ENCODE measurements at regions not wholly inside any gene's neighbourhood (a gene's known extent, or its start where the extent isn't known, plus 50 kb on each side); places are given as distances from the start of the nearest gene placed in this dataset.

- Histone ChIP-seq H3K27me3 (no peaks in the 10 kb centered on the region), H3K27ac (no peak overlapping the region), H3K4me3 (no peak overlapping the region), H3K36me3 (no peaks in the 10 kb centered on the region), H3K4me1 (ENCODE audit: insufficient read depth) (no peaks in the 10 kb centered on the region), H3K9me3 (no peaks in the 10 kb centered on the region)
- TF ChIP-seq EP300 (IDR thresholded peaks at IDR 0.05): no peak
- TF ChIP-seq POLR2A (IDR thresholded peaks at IDR 0.05): no peak
- no peak for TF ChIP-seq CTCF (IDR thresholded peaks at IDR 0.05)
- no peak for DNase-seq
- intact Hi-C loops (cut with DNase I): no loop called here
Measured at GRCh38 chr3:187995043-187995400, 158.9 kb upstream of the LPP start.

GRCh38 chr3:187995667-187996066, 158.3 kb upstream of the LPP start:
- Histone ChIP-seq H3K36me3 (no peaks in the 10 kb centered on the region), H3K27me3 (no peaks in the 10 kb centered on the region), H3K4me1 (ENCODE audit: insufficient read depth) (no peaks in the 10 kb centered on the region), H3K4me3 (no peak overlapping the region), H3K9me3 (no peaks in the 10 kb centered on the region), H3K27ac (no peak overlapping the region)
- DNase-seq: no peak
- intact Hi-C loops (cut with DNase I): no loop called here
- TF ChIP-seq CTCF (IDR thresholded peaks at IDR 0.05): no peak
- TF ChIP-seq EP300 (IDR thresholded peaks at IDR 0.05): no peak
- TF ChIP-seq POLR2A (IDR thresholded peaks at IDR 0.05): no peak

GRCh38 chr3:187996609-187997008, 157.3 kb upstream of the LPP start:
- Histone ChIP-seq H3K36me3 (no peaks in the 10 kb centered on the region), H3K4me3 (no peak overlapping the region), H3K4me1 (ENCODE audit: insufficient read depth) (no peaks in the 10 kb centered on the region), H3K27me3 (no peaks in the 10 kb centered on the region), H3K27ac (no peak overlapping the region), H3K9me3 (no peaks in the 10 kb centered on the region)
- intact Hi-C loops (cut with DNase I): no loop called here
- no peak for TF ChIP-seq CTCF (IDR thresholded peaks at IDR 0.05)
- TF ChIP-seq EP300 (IDR thresholded peaks at IDR 0.05): no peak
- no peak for TF ChIP-seq POLR2A (IDR thresholded peaks at IDR 0.05)
- 80 to 88% (median 85%) methylated on average over 2 of the region's 2 CpGs for WGBS, 3 donors
- no peak for DNase-seq

- no peak for DNase-seq
- no peaks in the 10 kb centered on the region for H3K4me1 ChIP-seq (ENCODE audit: insufficient read depth)
- no peaks in the 10 kb centered on the region for H3K36me3 ChIP-seq
- no peak overlapping the region for H3K27ac ChIP-seq
- WGBS, 3 donors: 64 to 72% (median 70%) methylated on average over 5 of the region's 5 CpGs
- intact Hi-C loops (cut with DNase I): no loop called here
- H3K27me3 ChIP-seq: no peaks in the 10 kb centered on the region
- TF ChIP-seq CTCF (IDR thresholded peaks at IDR 0.05): no peak
- H3K4me3 ChIP-seq: no peak overlapping the region
- no peaks in the 10 kb centered on the region for H3K9me3 ChIP-seq
Measured at GRCh38 chr3:187997490-187997889, 156.5 kb upstream of the LPP start.

GRCh38 chr3:187997946-187998561, 155.9 kb upstream of the LPP start:
- H3K4me1 ChIP-seq (ENCODE audit: insufficient read depth): no peaks in the 10 kb centered on the region
- 86 to 91% (median 90%) methylated on average over 9 of the region's 9 CpGs for WGBS, 3 donors
- intact Hi-C loops (cut with DNase I): no loop called here
- no peak overlapping the region for H3K27ac ChIP-seq
- no peak for DNase-seq
- H3K36me3 ChIP-seq: no peaks in the 10 kb centered on the region
- no peaks in the 10 kb centered on the region for H3K27me3 ChIP-seq
- no peaks in the 10 kb centered on the region for H3K9me3 ChIP-seq
- H3K4me3 ChIP-seq: no peak overlapping the region
- no peak for TF ChIP-seq POLR2A (IDR thresholded peaks at IDR 0.05)
- no peak for TF ChIP-seq CTCF (IDR thresholded peaks at IDR 0.05)
- no peak for TF ChIP-seq EP300 (IDR thresholded peaks at IDR 0.05)
